ENCODE measurements at regions not wholly inside any gene's neighbourhood (a gene's known extent, or its start where the extent isn't known, plus 50 kb on each side); places are given as distances from the start of the nearest gene placed in this dataset.

DNA sequence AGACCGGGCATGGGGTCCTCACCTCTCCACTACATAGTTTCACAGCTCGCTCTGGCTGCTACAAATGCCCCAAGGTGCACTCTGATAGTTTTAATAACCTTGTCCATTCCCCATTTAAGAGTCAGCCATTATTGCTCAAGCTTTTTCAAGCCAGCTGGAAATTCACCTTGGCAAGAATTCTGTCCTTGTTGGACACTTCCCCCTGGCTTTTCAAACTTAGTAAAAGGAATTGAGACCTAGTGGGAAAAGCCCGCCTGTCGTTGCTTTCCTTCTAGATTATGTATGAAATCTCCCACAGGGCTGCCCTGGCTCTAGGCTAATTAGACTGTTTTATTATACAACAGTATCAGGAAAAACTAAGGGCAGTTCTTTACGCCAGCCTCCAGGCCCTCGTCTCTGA is 293.7 kb upstream of the GADL1 start:
- TF ChIP-seq, protein P1, sequence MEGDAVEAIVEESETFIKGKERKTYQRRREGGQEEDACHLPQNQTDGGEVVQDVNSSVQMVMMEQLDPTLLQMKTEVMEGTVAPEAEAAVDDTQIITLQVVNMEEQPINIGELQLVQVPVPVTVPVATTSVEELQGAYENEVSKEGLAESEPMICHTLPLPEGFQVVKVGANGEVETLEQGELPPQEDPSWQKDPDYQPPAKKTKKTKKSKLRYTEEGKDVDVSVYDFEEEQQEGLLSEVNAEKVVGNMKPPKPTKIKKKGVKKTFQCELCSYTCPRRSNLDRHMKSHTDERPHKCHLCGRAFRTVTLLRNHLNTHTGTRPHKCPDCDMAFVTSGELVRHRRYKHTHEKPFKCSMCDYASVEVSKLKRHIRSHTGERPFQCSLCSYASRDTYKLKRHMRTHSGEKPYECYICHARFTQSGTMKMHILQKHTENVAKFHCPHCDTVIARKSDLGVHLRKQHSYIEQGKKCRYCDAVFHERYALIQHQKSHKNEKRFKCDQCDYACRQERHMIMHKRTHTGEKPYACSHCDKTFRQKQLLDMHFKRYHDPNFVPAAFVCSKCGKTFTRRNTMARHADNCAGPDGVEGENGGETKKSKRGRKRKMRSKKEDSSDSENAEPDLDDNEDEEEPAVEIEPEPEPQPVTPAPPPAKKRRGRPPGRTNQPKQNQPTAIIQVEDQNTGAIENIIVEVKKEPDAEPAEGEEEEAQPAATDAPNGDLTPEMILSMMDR (IDR thresholded peaks at IDR 0.05): no peak
- no peak for TF ChIP-seq ZFX (IDR thresholded peaks at IDR 0.05; ENCODE audit: borderline replicate concordance)
